IPS-NIHi7 (cell line): ENCODE measurements at regions not wholly inside any gene's neighbourhood (a gene's known extent, or its start where the extent isn't known, plus 50 kb on each side); places are given as distances from the start of the nearest gene placed in this dataset.

ENCODE experiments used
- DNase-seq: peaks from one replicate; pipeline ENCODE4 v3.0.0; 2012; ENCODE audit warnings: mixed read lengths; ENCODE audit errors: extremely low spot score

- DNase-seq, result no peak
Measured at GRCh38 chr3:139732729-139733128, 55.0 kb upstream of the NMNAT3 start.

- DNase-seq, result no peak
Measured at GRCh38 chr3:139729300-139729699, 51.5 kb upstream of the NMNAT3 start.

GRCh38 chr3:139728414-139728813 lies 50.6 kb upstream of the NMNAT3 start:
- DNase-seq, result no peak
